ENCODE measurements at regions not wholly inside any gene's neighbourhood (a gene's known extent, or its start where the extent isn't known, plus 50 kb on each side); places are given as distances from the start of the nearest gene placed in this dataset.

DNA sequence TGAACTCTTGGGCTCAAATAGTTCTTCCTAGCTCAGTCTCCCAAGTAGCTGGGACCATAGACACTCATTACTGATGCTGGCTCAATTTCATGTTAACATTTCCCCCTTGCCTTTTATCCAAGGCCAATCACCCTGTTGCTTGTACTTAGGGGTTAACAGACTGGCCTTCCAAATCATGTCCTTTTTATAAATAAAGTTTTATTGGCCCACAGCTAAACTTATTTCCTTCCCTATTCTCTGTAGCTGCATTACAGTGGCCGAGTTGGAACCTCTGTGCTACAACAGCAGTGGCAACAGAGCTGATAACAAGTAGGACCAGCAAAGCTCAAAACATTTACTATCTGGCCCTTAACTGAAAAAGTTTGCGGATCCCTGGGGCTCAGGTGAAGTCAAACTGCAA, 109.8 kb downstream of the ZFP64 start:
- Histone ChIP-seq H3K9ac (ENCODE audit: control insufficient read depth, extremely low read depth, insufficient read depth, low read length) (no peak overlapping the region), H3K4me2 (ENCODE audit: control insufficient read depth, extremely low read depth, insufficient read depth, low read depth, low read length) (no peak overlapping the region), H3K36me3 (ENCODE audit: control insufficient read depth in 2 of 2, extremely low read depth in 1 of 2, insufficient read depth in 2 of 2, low read length in 2 of 2) (peaks cover 14 to 19% of the 10 kb centered on the region in 2 experiments), H3K27me3 (ENCODE audit: control insufficient read depth, extremely low read depth, insufficient read depth, low read length) (no peaks in the 10 kb centered on the region), H3K79me2 (ENCODE audit: control insufficient read depth, insufficient read depth, low read length) (no peaks in the 10 kb centered on the region), H3K9me3 (ENCODE audit: control insufficient read depth, low read depth, low read length) (peaks cover 2% of the 10 kb centered on the region), H3K9me1 (ENCODE audit: control insufficient read depth, extremely low read depth, insufficient read depth, low read length) (no peaks in the 10 kb centered on the region), H3K4me3 (ENCODE audit: control insufficient read depth in 2 of 3, extremely low read depth in 1 of 3, insufficient read depth in 2 of 3, low read depth in 1 of 3, low read length in 3 of 3) (no peak overlapping the region), H2AFZ (ENCODE audit: control insufficient read depth, low read length) (no peak overlapping the region), H4K20me1 (ENCODE audit: control insufficient read depth, extremely low read depth, insufficient read depth, low read length) (no peaks in the 10 kb centered on the region), H3K4me1 (ENCODE audit: control insufficient read depth, extremely low read depth, insufficient read depth, low read length) (peaks cover 3% of the 10 kb centered on the region), H3K27ac (ENCODE audit: control insufficient read depth, insufficient read depth, low read length) (no peak overlapping the region)
- dilution Hi-C loops (cut with MboI; ENCODE audit: extremely low pct_ligation_motif_present, low sequenced_read_pairs), result no loop called here
- TF ChIP-seq, protein P1, sequence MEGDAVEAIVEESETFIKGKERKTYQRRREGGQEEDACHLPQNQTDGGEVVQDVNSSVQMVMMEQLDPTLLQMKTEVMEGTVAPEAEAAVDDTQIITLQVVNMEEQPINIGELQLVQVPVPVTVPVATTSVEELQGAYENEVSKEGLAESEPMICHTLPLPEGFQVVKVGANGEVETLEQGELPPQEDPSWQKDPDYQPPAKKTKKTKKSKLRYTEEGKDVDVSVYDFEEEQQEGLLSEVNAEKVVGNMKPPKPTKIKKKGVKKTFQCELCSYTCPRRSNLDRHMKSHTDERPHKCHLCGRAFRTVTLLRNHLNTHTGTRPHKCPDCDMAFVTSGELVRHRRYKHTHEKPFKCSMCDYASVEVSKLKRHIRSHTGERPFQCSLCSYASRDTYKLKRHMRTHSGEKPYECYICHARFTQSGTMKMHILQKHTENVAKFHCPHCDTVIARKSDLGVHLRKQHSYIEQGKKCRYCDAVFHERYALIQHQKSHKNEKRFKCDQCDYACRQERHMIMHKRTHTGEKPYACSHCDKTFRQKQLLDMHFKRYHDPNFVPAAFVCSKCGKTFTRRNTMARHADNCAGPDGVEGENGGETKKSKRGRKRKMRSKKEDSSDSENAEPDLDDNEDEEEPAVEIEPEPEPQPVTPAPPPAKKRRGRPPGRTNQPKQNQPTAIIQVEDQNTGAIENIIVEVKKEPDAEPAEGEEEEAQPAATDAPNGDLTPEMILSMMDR (optimal IDR thresholded peaks at IDR 0.05 in 1 of 3, IDR thresholded peaks at IDR 0.05 in 1 of 3, conservative IDR thresholded peaks at IDR 0.05 in 1 of 3; ENCODE audit: extremely low read depth in 1 of 3, insufficient read depth in 2 of 3, low read length in 3 of 3), result no peak
- no peak for TF ChIP-seq EZH2 (IDR thresholded peaks at IDR 0.05; ENCODE audit: low read length)
- DNase-seq (ENCODE audit: low read depth, low spot score) (no peak), FAIRE-seq (no peak)

DNA sequence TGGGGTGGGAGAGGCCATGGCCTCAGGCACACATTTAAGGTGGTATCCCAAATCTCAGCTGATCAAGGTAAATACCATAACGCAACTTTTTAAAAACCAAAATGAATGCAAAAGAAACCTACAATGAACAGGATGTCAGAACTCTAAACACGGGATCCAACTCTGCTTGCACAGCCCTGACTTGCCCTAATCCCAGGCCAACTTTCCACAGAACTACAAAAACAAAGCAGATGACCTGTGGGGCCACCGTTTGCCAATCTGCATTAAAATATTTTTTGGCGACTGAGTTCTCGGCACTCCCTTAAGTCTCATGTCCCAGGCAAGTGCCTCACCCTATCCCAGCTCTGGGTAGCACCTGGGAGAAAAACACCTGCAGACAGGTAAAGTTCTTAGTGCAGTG, 110.5 kb downstream of the ZFP64 start:
- no peak for DNase-seq (ENCODE audit: low read depth, low spot score)
- no peak overlapping the region for H3K27ac ChIP-seq (ENCODE audit: control insufficient read depth, insufficient read depth, low read length)
- H3K9me1 ChIP-seq (ENCODE audit: control insufficient read depth, extremely low read depth, insufficient read depth, low read length), result no peaks in the 10 kb centered on the region
- no peak overlapping the region for H2AFZ ChIP-seq (ENCODE audit: control insufficient read depth, low read length)
- peaks cover 3% of the 10 kb centered on the region for H3K4me1 ChIP-seq (ENCODE audit: control insufficient read depth, extremely low read depth, insufficient read depth, low read length)
- no peaks in the 10 kb centered on the region for H3K9me3 ChIP-seq (ENCODE audit: control insufficient read depth, low read depth, low read length)
- H3K4me2 ChIP-seq (ENCODE audit: control insufficient read depth, extremely low read depth, insufficient read depth, low read depth, low read length), result no peak overlapping the region
- H3K36me3 ChIP-seq (ENCODE audit: control insufficient read depth in 2 of 2, extremely low read depth in 1 of 2, insufficient read depth in 2 of 2, low read length in 2 of 2), result peaks cover 14 to 19% of the 10 kb centered on the region in 2 experiments
- H3K4me3 ChIP-seq (ENCODE audit: control insufficient read depth in 2 of 3, extremely low read depth in 1 of 3, insufficient read depth in 2 of 3, low read depth in 1 of 3, low read length in 3 of 3), result no peak overlapping the region
- H4K20me1 ChIP-seq (ENCODE audit: control insufficient read depth, extremely low read depth, insufficient read depth, low read length), result no peaks in the 10 kb centered on the region
- TF ChIP-seq, protein P1 (optimal IDR thresholded peaks at IDR 0.05 in 1 of 3, IDR thresholded peaks at IDR 0.05 in 1 of 3, conservative IDR thresholded peaks at IDR 0.05 in 1 of 3; ENCODE audit: extremely low read depth in 1 of 3, insufficient read depth in 2 of 3, low read length in 3 of 3), result no peak
- no peak for TF ChIP-seq EZH2 (IDR thresholded peaks at IDR 0.05; ENCODE audit: low read length)
- H3K27me3 ChIP-seq (ENCODE audit: control insufficient read depth, extremely low read depth, insufficient read depth, low read length), result no peaks in the 10 kb centered on the region
- dilution Hi-C loops (cut with MboI; ENCODE audit: extremely low pct_ligation_motif_present, low sequenced_read_pairs), result no loop called here
- no peak overlapping the region for H3K9ac ChIP-seq (ENCODE audit: control insufficient read depth, extremely low read depth, insufficient read depth, low read length)
- no peaks in the 10 kb centered on the region for H3K79me2 ChIP-seq (ENCODE audit: control insufficient read depth, insufficient read depth, low read length)
- FAIRE-seq, result no peak
